Fibroblast of mammary gland (primary cell): ENCODE measurements at regions not wholly inside any gene's neighbourhood (a gene's known extent, or its start where the extent isn't known, plus 50 kb on each side); places are given as distances from the start of the nearest gene placed in this dataset.

ENCODE experiments used
- DNase-seq: peaks from one replicate; pipeline ENCODE4 v3.0.0-alpha.2; 2010; ENCODE audit warnings: low read depth
- H3K4me3 ChIP-seq: 2 replicates; pipeline ENCODE4 v1.5.1; 2011; ENCODE audit warnings: low read depth, mild to moderate bottlenecking, low read length, moderate library complexity; ENCODE audit not compliant: control insufficient read depth
- TF ChIP-seq, protein P1 (sequence below): conservative IDR thresholded peaks from 2 replicates; pipeline ENCODE4 v1.5.1; 2011; ENCODE audit warnings: low read depth, low read length, inconsistent platforms; ENCODE audit not compliant: control insufficient read depth, insufficient read depth

DNA sequence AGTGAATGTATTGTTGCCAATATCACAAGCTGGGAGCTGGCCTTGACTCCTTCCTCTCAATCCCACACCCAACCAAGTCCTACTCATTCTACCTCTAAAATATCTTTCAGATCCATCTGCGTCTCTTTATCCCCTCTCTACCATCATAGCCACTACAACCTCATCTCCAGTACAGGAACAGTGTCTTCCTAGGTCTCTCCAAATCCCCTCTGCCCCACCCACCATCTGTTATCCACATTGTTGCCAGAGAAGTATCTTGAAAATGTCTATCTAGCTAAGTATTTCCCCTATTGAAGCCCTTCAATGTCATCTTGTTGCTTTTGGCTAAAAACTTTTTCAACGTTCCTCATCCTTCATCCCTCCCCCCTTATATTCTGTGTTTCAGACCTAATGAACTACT is 244.7 kb downstream of the C12orf75 start:
- TF ChIP-seq, protein P1, sequence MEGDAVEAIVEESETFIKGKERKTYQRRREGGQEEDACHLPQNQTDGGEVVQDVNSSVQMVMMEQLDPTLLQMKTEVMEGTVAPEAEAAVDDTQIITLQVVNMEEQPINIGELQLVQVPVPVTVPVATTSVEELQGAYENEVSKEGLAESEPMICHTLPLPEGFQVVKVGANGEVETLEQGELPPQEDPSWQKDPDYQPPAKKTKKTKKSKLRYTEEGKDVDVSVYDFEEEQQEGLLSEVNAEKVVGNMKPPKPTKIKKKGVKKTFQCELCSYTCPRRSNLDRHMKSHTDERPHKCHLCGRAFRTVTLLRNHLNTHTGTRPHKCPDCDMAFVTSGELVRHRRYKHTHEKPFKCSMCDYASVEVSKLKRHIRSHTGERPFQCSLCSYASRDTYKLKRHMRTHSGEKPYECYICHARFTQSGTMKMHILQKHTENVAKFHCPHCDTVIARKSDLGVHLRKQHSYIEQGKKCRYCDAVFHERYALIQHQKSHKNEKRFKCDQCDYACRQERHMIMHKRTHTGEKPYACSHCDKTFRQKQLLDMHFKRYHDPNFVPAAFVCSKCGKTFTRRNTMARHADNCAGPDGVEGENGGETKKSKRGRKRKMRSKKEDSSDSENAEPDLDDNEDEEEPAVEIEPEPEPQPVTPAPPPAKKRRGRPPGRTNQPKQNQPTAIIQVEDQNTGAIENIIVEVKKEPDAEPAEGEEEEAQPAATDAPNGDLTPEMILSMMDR = no peak
- DNase-seq = no peak
- H3K4me3 ChIP-seq = no peak overlapping the region

DNA sequence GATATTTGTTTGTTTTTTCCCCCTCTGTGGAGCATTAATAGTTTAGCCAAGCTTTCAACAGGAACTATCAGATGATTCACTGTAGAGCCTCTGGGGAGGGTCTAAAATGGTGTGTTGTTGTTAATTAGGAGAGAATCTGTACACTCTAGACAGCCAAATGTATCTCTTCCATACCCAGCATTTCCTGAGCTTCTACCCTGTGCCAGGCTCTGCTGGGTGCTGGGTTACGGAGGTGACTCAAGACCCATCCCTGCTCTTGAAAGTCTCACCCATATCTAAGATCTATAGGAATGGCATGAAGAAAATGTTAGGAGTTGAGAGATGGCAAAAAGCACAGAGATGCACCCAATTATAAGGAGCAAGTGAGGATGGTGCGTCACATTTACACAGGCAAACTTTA is 245.8 kb downstream of the C12orf75 start:
- no peak for DNase-seq
- no peak overlapping the region for H3K4me3 ChIP-seq
- TF ChIP-seq, protein P1 = no peak

DNA sequence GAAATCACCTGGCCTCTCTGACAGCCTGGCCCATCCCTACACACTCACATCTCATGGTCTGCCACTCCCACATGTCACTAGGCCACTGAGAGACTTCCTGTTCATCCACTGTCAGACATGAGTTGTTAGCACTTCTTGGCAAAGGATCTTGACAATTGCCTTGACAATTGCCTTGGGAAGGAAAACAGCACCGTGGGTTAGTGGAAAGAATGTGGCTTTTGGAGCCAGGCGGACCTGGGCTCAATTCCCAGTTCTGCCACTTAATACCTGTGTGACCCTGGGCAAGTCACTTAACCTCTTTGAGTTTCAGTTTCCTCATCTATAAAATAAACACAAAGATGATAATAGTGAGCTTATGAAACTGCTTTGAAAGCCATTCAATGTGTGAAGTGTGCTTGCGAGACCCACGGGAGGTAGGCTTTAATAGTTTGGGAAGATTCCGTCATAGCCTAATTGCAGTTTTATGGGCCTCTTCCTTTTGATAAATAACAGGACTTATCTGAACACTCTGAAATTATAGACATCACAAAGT is 250.4 kb downstream of the C12orf75 start:
- TF ChIP-seq, protein P1 = no peak
- no peak overlapping the region for H3K4me3 ChIP-seq
- no peak for DNase-seq

DNA sequence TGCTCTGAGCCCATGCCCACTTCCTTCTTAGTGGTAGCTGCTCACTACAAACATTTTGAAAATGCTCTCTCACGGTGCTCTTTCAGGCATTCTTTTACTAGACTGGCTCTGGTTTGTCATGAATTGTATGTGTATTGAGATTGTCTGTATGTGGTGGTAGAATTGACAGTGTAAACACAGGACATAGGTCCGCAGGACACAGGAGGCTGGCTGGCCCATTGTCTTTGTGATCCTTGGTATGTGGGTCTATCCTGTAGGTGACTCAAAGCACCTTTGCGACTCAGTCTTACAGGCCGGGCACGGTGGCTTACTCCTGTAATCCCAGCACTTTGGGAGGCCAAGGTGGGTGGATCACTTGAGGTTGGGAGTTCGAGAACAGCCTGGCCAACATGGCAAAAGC is 250.9 kb downstream of the C12orf75 start:
- no peak for DNase-seq
- TF ChIP-seq, protein P1 = no peak
- H3K4me3 ChIP-seq = no peak overlapping the region

DNA sequence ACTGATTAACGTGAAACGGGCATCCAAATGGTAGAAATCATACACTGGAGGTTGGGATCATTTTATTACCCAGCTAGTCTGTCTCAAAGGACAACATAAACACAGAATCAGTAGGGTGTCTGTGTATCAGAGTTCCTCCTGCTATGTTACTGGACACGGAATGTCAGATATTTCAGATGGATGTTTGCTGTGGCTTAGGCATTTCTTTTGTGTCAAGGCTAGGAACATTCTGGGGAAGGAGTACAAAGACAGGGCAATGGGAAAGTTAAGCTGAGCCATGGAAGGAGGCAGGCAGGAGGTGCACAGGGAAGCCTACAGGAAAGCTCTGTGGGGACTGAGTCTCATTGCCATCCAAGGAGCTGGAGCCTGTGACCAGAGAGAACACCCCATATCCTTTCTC is 254.6 kb downstream of the C12orf75 start:
- no peak overlapping the region for H3K4me3 ChIP-seq
- TF ChIP-seq, protein P1 = no peak
- no peak for DNase-seq

DNA sequence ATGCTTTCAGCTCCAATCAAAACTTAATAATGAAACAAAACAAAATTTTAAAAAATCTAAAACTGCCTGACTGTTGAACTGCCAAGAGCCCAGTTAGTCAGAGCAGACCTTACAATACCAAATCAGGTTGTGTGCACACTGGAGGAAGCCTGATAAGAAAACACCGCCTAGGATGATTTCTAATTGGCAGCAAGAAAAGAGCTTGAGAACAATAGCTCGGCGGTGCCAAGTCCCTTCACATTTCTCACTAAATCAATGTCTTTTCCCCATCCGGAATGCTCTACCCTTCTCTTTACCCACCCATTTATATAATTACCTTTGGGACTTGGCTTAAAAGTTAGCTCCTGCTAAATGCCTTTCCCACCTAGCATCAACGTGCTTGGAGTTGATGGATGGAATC is 256.7 kb downstream of the C12orf75 start:
- DNase-seq = no peak
- TF ChIP-seq, protein P1 = no peak
- no peak overlapping the region for H3K4me3 ChIP-seq

DNA sequence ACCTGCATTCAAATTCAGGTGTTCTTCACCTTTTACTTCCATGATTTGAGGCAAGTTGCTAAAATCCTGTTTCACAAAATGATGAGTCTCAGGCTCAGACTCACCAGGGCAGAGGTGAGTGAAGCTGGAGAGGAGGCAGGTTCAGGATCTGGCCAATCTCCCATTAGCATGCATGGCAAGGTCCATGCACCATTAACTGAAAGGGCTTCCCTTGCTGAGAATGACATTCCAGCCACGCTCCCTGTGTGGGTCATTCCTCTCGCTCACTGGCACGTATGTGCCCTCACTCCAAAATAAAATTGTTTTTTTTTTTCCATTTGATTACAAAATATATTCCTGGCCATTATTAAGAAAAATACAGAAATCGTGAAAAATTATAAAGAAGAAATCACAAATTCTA is 257.6 kb downstream of the C12orf75 start:
- TF ChIP-seq, protein P1 = no peak
- no peak for DNase-seq

More for the DNA sequence above, 257.6 kb downstream of the C12orf75 start:
- no peak overlapping the region for H3K4me3 ChIP-seq
